HepG2 (cell line): ENCODE measurements at regions not wholly inside any gene's neighbourhood (a gene's known extent, or its start where the extent isn't known, plus 50 kb on each side); places are given as distances from the start of the nearest gene placed in this dataset.

Experiments used
- ATAC-seq: fragments of 200-7000 bp; cut with Tn5 transposase; 3 replicates; pipeline ENCODE4 v1.9.1; 2020; ENCODE audit warnings: mild to moderate bottlenecking, moderate library complexity
- BruUV-seq: library from RNA; stranded (reverse); fragments of 400-500 nt; replicated peaks from 2 replicates; lab custom pipeline; 2021; lab: Mats Ljungman, UMichigan
- CTCF ChIA-PET: fragments of 300-600 bp; formaldehyde crosslinking; extraction: SDS; loops from one replicate; lab custom pipeline; 2021; ENCODE audit warnings: low total read pairs, inconsistent platforms, low intra/inter-chr PET ratio; lab: Yijun Ruan, JAX
- POLR2A ChIA-PET: fragments of 350-600 bp; sonication (Branson Sonifier 250); formaldehyde crosslinking; loops from one replicate; lab custom pipeline; 2020; ENCODE audit warnings: antibody characterized with exemption, inconsistent platforms; lab: Yijun Ruan, JAX
- DNase-seq: peaks from one replicate; pipeline ENCODE4 v3.0.0-alpha.2; 2015; ENCODE audit warnings: low spot score
- FAIRE-seq: peaks from 3 replicates; lab custom pipeline; 2011; peaks lifted over from hg19 to GRCh38; lab: Jason Lieb, UNC
- H2AFZ ChIP-seq: one replicate; pipeline ENCODE4 v1.6.1; 2011; ENCODE audit warnings: low read length, inconsistent platforms
- H3K27ac ChIP-seq: fragments of 300-600 bp; 3 replicates; pipeline ENCODE4 v1.8.0; 2011; ENCODE audit warnings: mixed run types, mild to moderate bottlenecking, mixed read lengths, low read length, inconsistent platforms; ENCODE audit not compliant: insufficient read depth; ENCODE audit errors: extremely low read length
- H3K27me3 ChIP-seq, 2 experiments: fragments of 200-600 bp in 1 of 2; 2 replicates in 1 of 2; 3 replicates in 1 of 2; pipeline versions ENCODE4 v1.6.0 to v1.8.0; 2011; ENCODE audit warnings: low read length in 2 of 2, mild to moderate bottlenecking in 2 of 2, moderate library complexity in 2 of 2, inconsistent platforms in 1 of 2; ENCODE audit not compliant: insufficient read depth in 2 of 2, control insufficient read depth in 1 of 2
- H3K36me3 ChIP-seq, 2 experiments: fragments of 200-600 bp in 1 of 2; replicated peaks in 1 of 2; 2 replicates in 1 of 2; 3 replicates in 1 of 2; pipeline versions ENCODE4 v1.5.1 to v1.8.0; 2011; ENCODE audit warnings: low read length in 2 of 2, inconsistent platforms in 1 of 2; ENCODE audit not compliant: insufficient read depth in 2 of 2, control insufficient read depth in 1 of 2
- H3K4me1 ChIP-seq: 2 replicates; pipeline ENCODE4 v1.5.1; 2012; ENCODE audit warnings: low read length, inconsistent platforms; ENCODE audit not compliant: insufficient read depth
- H3K4me2 ChIP-seq: 2 replicates; pipeline ENCODE4 v1.6.0; 2011; ENCODE audit warnings: low read depth, low read length, inconsistent platforms
- H3K4me3 ChIP-seq, 3 experiments: fragments of 200-600 bp in 1 of 3; sonication (generic), shearing (Covaris generic) in 1 of 3; replicated peaks in 1 of 3; 2 replicates each; pipeline ENCODE4 v1.5.1; 2011 to 2016; ENCODE audit warnings: low read length in 3 of 3, inconsistent platforms in 2 of 3, low read depth in 2 of 3, mild to moderate bottlenecking in 2 of 3, control low read depth in 1 of 3, mixed read lengths in 1 of 3; ENCODE audit not compliant: insufficient read depth in 1 of 3
- H3K79me2 ChIP-seq: one replicate; pipeline ENCODE4 v1.6.1; 2011; ENCODE audit warnings: low read length, inconsistent platforms; ENCODE audit not compliant: insufficient read depth
- H3K9ac ChIP-seq: 2 replicates; pipeline ENCODE4 v1.6.0; 2011; ENCODE audit warnings: mild to moderate bottlenecking, low read depth, low read length, inconsistent platforms; ENCODE audit not compliant: insufficient read depth
- H3K9me3 ChIP-seq: 2 replicates; pipeline ENCODE4 v1.5.1; 2012; ENCODE audit warnings: mild to moderate bottlenecking, low read length
- H4K20me1 ChIP-seq: 2 replicates; pipeline ENCODE4 v1.6.0; 2011; ENCODE audit warnings: inconsistent platforms, mild to moderate bottlenecking, low read length, moderate library complexity; ENCODE audit not compliant: insufficient read depth
- NCOR1 ChIP-seq: fragments of 200-600 bp; sonication (generic); IDR thresholded peaks from 2 replicates; pipeline ENCODE4 v1.7.0; 2017; ENCODE audit warnings: antibody characterized with exemption, low read length, borderline replicate concordance
- PHF8 ChIP-seq: sonication (generic); formaldehyde crosslinking; IDR thresholded peaks from 2 replicates; pipeline ENCODE4 v1.5.0; 2020; ENCODE audit warnings: missing genetic modification reagents
- RFX3 ChIP-seq: IDR thresholded peaks from 2 replicates; pipeline ENCODE4 v1.6.1; 2016; ENCODE audit warnings: missing biosample characterization, missing genetic modification reagents
- YEATS2 ChIP-seq: sonication (generic); formaldehyde crosslinking; IDR thresholded peaks from 2 replicates; pipeline ENCODE4 v1.4.0; 2020; ENCODE audit warnings: missing genetic modification reagents, borderline replicate concordance
- ZBTB42 ChIP-seq: sonication (generic); formaldehyde crosslinking; IDR thresholded peaks from 2 replicates; pipeline ENCODE4 v1.5.0; 2020; ENCODE audit warnings: mild to moderate bottlenecking, missing genetic modification reagents
- ZNF558 ChIP-seq: sonication (generic); formaldehyde crosslinking; IDR thresholded peaks from 2 replicates; pipeline ENCODE4 v1.9.0; 2022; ENCODE audit warnings: mild to moderate bottlenecking, missing genetic modification reagents, borderline replicate concordance
- ZNF615 ChIP-seq: sonication (generic); formaldehyde crosslinking; IDR thresholded peaks from 2 replicates; pipeline ENCODE4 v1.5.0; 2020; ENCODE audit warnings: mild to moderate bottlenecking, missing genetic modification reagents, borderline replicate concordance
- WGBS: methylation state at CpG from one replicate; pipeline ENCODE4 v1.1.6; 2017; ENCODE audit warnings: low lambda C conversion rate; 5-methylcytosine and 5-hydroxymethylcytosine counted together
- in situ Hi-C: cut with HindIII; loops from 2 replicates; pipeline ENCODE4 v1.10.0; 2017; ENCODE audit warnings: low pct_unique_long_range_greater_than_20kb; ENCODE audit not compliant: extremely low pct_ligation_motif_present
- intact Hi-C: fragments of 100-400 bp; cut with micrococcal nuclease; formaldehyde crosslinking; loops from one replicate; pipeline ENCODE4 v1.10.0; 2022; ENCODE audit not compliant: unreplicated experiment
- TF ChIP-seq, protein P1 (sequence below): sonication (generic); formaldehyde crosslinking; IDR thresholded peaks from 2 replicates; pipeline ENCODE4 v1.4.0; 2020; ENCODE audit warnings: mild to moderate bottlenecking, missing genetic modification reagents

GRCh38 chr3:76661527-76662250 lies 378.2 kb upstream of the ROBO2 start:
- no peak overlapping the region for H3K4me2 ChIP-seq
- no peak overlapping the region for H3K9ac ChIP-seq
- in situ Hi-C loops: no loop called here
- no peaks in the 10 kb centered on the region for H3K36me3 ChIP-seq
- ATAC-seq: no peak
- no peaks in the 10 kb centered on the region for H3K4me1 ChIP-seq
- POLR2A ChIA-PET: no interaction called here
- FAIRE-seq: no peak
- H3K4me3 ChIP-seq: no peak overlapping the region
- no peak overlapping the region for H2AFZ ChIP-seq
- H4K20me1 ChIP-seq: no peaks in the 10 kb centered on the region
- WGBS: 22% methylated on average over 3 of the region's 3 CpGs
- no TSS peak for BruUV-seq
- no peaks in the 10 kb centered on the region for H3K79me2 ChIP-seq
- no peaks in the 10 kb centered on the region for H3K27me3 ChIP-seq
- TF ChIP-seq NCOR1 (no peak), ZBTB42 (CRISPR knock-in tag) (no peak), ZNF558 (CRISPR knock-in tag) (no peak), RFX3 (CRISPR knock-in tag) (no peak), ZNF615 (CRISPR knock-in tag) (no peak), PHF8 (CRISPR knock-in tag) (no peak), YEATS2 (CRISPR knock-in tag) (no peak)
- TF ChIP-seq, protein P1, sequence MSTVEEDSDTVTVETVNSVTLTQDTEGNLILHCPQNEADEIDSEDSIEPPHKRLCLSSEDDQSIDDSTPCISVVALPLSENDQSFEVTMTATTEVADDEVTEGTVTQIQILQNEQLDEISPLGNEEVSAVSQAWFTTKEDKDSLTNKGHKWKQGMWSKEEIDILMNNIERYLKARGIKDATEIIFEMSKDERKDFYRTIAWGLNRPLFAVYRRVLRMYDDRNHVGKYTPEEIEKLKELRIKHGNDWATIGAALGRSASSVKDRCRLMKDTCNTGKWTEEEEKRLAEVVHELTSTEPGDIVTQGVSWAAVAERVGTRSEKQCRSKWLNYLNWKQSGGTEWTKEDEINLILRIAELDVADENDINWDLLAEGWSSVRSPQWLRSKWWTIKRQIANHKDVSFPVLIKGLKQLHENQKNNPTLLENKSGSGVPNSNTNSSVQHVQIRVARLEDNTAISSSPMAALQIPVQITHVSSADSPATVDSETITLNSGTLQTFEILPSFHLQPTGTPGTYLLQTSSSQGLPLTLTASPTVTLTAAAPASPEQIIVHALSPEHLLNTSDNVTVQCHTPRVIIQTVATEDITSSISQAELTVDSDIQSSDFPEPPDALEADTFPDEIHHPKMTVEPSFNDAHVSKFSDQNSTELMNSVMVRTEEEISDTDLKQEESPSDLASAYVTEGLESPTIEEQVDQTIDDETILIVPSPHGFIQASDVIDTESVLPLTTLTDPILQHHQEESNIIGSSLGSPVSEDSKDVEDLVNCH (CRISPR knock-in tag): no peak
- TF ChIP-seq, all 625 proteins: peak for 0
- no peak for DNase-seq
- Histone ChIP-seq H3K27ac (no peak overlapping the region), H3K9me3 (no peaks in the 10 kb centered on the region)
- intact Hi-C loops: no loop called here
- CTCF ChIA-PET: no interaction called here
